ENCODE measurements at regions not wholly inside any gene's neighbourhood (a gene's known extent, or its start where the extent isn't known, plus 50 kb on each side); places are given as distances from the start of the nearest gene placed in this dataset.

- no peak for DNase-seq
These were observed 83.2 kb downstream of the MANEA start for GRCh38 chr6:95660544-95660943.

- no peak for DNase-seq
These were observed 92.7 kb downstream of the MANEA start for GRCh38 chr6:95670011-95670463.

- DNase-seq: no peak
These were observed 98.8 kb downstream of the MANEA start for GRCh38 chr6:95676011-95676628.

- DNase-seq: no peak
These were observed 102.6 kb downstream of the MANEA start for GRCh38 chr6:95679981-95680380.

GRCh38 chr6:95681736-95682135, 104.4 kb downstream of the MANEA start:
- no peak for DNase-seq

- no peak for DNase-seq
These were observed 105.1 kb downstream of the MANEA start for GRCh38 chr6:95682476-95682875.

- no peak for DNase-seq
These were observed 108.5 kb downstream of the MANEA start for GRCh38 chr6:95685822-95686221.

- DNase-seq: no peak
These were observed 108.9 kb downstream of the MANEA start for GRCh38 chr6:95686272-95686671.

GRCh38 chr6:95686895-95687294, 109.6 kb downstream of the MANEA start:
- peak; percentile 47 for DNase-seq

GRCh38 chr6:95687839-95688238, 110.5 kb downstream of the MANEA start:
- DNase-seq: no peak

- no peak for DNase-seq
These were observed 113.0 kb downstream of the MANEA start for GRCh38 chr6:95690328-95690727.

- no peak for DNase-seq
These were observed 115.8 kb downstream of the MANEA start for GRCh38 chr6:95693108-95693507.

- no peak for DNase-seq
These were observed 120.9 kb downstream of the MANEA start for GRCh38 chr6:95698271-95698670.

- DNase-seq: peak; percentile 33
These were observed 146.3 kb downstream of the MANEA start for GRCh38 chr6:95723638-95724037.

GRCh38 chr6:95725344-95725743, 148.0 kb downstream of the MANEA start:
- DNase-seq: no peak

- no peak for DNase-seq
These were observed 162.8 kb downstream of the MANEA start for GRCh38 chr6:95740157-95740556.

GRCh38 chr6:95741045-95741444, 163.7 kb downstream of the MANEA start:
- no peak for DNase-seq

- no peak for DNase-seq
These were observed 165.5 kb downstream of the MANEA start for GRCh38 chr6:95742767-95743289.

GRCh38 chr6:95743591-95743990, 166.3 kb downstream of the MANEA start:
- DNase-seq: no peak

- peak; percentile 57 for DNase-seq
These were observed 181.1 kb downstream of the MANEA start for GRCh38 chr6:95758236-95759069.

GRCh38 chr6:95767897-95768463, 190.6 kb downstream of the MANEA start:
- no peak for DNase-seq

- DNase-seq: peak; percentile 11
These were observed 191.2 kb downstream of the MANEA start for GRCh38 chr6:95768539-95768938.

GRCh38 chr6:95777338-95777737, 200.0 kb downstream of the MANEA start:
- no peak for DNase-seq

GRCh38 chr6:95780037-95780436, 202.7 kb downstream of the MANEA start:
- no peak for DNase-seq

Data from NCI-H69 (cell line).